ENCODE measurements at regions not wholly inside any gene's neighbourhood (a gene's known extent, or its start where the extent isn't known, plus 50 kb on each side); places are given as distances from the start of the nearest gene placed in this dataset.

- DNase-seq = no peak
Measured at GRCh38 chr5:6228257-6229250, 149.8 kb downstream of the MED10 start.

GRCh38 chr5:6225121-6225607 lies 153.2 kb downstream of the MED10 start:
- no peak for DNase-seq

GRCh38 chr5:6224406-6224805 lies 153.9 kb downstream of the MED10 start:
- no peak for DNase-seq

- no peak for DNase-seq
Measured at GRCh38 chr5:6222899-6223298, 155.4 kb downstream of the MED10 start.

GRCh38 chr5:6222121-6222520 lies 156.2 kb downstream of the MED10 start:
- DNase-seq = no peak

GRCh38 chr5:6221141-6221626 lies 157.2 kb downstream of the MED10 start:
- DNase-seq = no peak

GRCh38 chr5:6220346-6221088 lies 157.8 kb downstream of the MED10 start:
- DNase-seq = no peak

- DNase-seq = no peak
Measured at GRCh38 chr5:6218517-6218916, 159.8 kb downstream of the MED10 start.

- no peak for DNase-seq
Measured at GRCh38 chr5:6218116-6218515, 160.2 kb downstream of the MED10 start.

- DNase-seq = no peak
Measured at GRCh38 chr5:6216471-6217075, 161.8 kb downstream of the MED10 start.

- DNase-seq = no peak
Measured at GRCh38 chr5:6215891-6216290, 162.5 kb downstream of the MED10 start.

GRCh38 chr5:6212244-6212643 lies 166.1 kb downstream of the MED10 start:
- DNase-seq = no peak

GRCh38 chr5:6206501-6206900 lies 171.8 kb downstream of the MED10 start:
- no peak for DNase-seq

GRCh38 chr5:6202968-6203365 lies 175.4 kb downstream of the MED10 start:
- DNase-seq = no peak

- no peak for DNase-seq
Measured at GRCh38 chr5:6202149-6202967, 176.0 kb downstream of the MED10 start.

- no peak for DNase-seq
Measured at GRCh38 chr5:6201631-6202030, 176.7 kb downstream of the MED10 start.

- no peak for DNase-seq
Measured at GRCh38 chr5:6198531-6198930, 179.8 kb downstream of the MED10 start.

- no peak for DNase-seq
Measured at GRCh38 chr5:6197427-6197826, 180.9 kb downstream of the MED10 start.

GRCh38 chr5:6195711-6196358 lies 182.5 kb downstream of the MED10 start:
- no peak for DNase-seq

GRCh38 chr5:6194906-6195612 lies 183.3 kb downstream of the MED10 start:
- no peak for DNase-seq

GRCh38 chr5:6194261-6194875 lies 184.0 kb downstream of the MED10 start:
- DNase-seq = no peak

All from stimulated activated CD4-positive, alpha-beta T cell treated with anti-CD3 and anti-CD28 coated beads, Interleukin-2, amount 100 ng/mL, for 48 hours (primary cell).